GM18907 (cell line): ENCODE measurements at regions not wholly inside any gene's neighbourhood (a gene's known extent, or its start where the extent isn't known, plus 50 kb on each side); places are given as distances from the start of the nearest gene placed in this dataset.
"Not testable (repeated sequence)": the region's sequence is repeated elsewhere in the genome, so short reads cannot be mapped to it uniquely, and the experiment has no call there.

ENCODE experiments used
- ATAC-seq: cut with Tn5 transposase; IDR thresholded peaks from one replicate; pipeline ENCODE4 v1.9.1; 2021; ENCODE audit warnings: mild to moderate bottlenecking, moderate library complexity; ENCODE audit not compliant: unreplicated experiment

DNA sequence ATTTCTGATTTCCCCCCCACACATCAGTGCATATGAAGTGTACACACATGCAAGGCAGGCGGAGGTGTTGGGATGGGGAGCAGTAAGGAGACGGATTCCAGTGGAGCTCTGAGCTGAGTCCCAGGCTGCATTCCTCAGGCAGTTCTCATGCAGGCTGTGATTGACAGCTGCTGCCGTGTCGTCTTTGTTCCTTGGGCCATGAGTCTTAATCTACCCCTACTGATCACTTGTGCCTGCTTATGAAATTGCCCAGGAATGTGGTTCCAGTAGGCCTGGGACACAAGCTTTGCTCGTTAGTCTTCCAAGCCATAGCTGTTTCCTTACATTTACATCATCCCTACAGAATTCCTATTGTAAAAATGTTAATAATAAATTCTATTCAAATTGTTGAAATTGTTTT lies 1241.9 kb downstream of the UQCRFS1 start:
- ATAC-seq: no peak

DNA sequence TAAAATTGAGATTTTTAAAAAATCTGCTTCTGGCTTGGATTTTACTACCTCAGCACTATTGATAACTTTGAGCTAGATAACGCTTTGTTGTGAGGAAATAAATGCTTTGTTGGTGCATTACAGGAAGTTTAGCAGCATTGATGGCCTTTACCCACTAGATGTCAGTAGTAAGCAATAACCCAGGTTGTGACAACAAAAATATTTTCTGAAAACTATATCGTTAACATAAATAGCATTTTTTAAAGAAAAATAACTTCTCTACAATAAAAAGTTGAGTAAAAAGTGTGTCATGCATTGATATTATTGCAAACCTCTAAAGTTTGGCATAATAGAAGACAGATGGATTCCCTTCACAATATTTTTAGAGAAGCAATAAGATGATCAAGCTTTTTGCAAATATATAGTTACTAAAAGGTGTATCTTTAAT lies 1246.5 kb downstream of the UQCRFS1 start:
- ATAC-seq: no peak

DNA sequence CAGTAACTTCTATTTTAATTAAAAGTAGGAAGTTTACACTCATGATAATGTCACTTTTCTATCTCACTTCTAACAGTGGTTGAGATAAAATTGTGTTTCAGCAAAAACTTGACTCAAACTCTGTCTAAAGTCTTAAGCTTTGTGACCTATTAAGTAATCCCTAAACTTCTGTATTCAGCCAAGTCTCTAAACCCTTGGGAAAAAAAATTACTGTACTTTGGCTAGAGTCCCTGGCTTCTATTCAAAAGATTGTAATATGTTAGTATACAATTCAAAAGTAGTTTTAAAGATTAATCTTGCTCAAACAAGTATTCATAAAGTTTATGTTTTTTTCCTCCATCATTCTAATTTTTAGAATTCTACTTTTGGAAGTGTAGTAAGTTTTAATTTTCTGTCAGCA lies 1248.8 kb downstream of the UQCRFS1 start:
- no peak for ATAC-seq

DNA sequence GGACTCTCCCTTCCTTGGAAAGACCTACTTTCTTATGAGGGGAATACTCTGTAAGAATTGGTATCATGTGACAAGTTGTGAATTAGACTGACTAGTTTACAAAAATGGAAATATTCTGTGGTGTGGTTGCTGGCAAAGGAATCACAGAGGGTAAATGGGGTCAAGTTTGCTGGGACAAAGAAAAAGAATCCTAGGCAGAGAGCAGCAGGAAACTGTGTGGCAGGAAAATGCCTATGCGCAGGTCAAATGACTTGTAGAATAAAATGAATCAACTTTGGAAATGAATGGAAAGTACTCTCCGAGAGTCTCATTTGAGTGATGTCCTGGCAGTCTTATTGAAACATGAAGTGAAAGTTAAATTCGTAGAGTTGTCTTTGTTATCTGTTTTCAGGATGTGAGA lies 1250.7 kb downstream of the UQCRFS1 start:
- ATAC-seq: no peak

DNA sequence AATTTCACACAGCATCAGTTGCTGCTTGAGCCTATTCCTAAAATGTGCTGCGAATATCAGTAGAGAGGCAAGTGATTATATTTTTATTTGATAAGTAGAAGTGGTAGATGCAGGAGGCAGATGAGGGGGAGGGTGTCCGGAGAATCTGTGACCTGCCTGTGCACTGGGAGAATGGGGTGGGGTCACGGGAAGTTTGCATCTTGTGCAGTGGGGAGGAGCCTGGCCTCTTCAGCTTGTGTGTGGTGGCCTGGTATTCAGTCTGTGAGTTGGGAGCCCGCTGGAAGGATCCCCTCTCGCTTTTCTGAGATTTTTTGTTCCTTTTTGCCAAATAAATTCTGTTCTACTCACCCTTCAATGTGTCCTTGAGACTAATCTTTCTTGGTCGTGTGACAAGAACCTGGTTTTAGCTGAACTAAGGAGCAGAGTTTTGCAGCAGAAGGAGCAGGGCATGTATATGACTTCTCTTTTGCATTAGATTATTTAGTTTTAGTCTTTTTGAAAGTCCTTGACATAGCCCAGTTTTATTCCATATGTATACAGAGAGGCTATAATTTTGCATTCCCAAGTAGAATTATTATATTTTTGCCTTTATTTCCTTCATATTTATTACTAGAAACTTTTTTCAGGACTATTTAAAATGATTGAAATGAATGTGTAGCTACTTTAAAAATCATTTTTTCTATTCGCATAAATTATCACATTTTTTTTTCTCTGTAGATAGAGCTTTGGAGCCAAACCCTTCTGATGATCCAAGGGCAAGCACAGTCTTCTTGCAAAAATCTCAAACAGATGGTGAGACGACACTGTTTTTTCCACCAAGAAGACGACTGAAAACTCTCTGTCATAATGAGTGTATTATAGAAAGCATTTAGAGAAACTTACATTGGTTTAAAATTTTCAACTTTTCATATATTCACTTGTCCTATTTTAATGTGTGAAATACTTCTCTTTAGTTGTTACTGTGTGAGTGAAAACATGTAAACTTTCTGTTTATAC lies 1257.2 kb downstream of the UQCRFS1 start:
- no peak for ATAC-seq

DNA sequence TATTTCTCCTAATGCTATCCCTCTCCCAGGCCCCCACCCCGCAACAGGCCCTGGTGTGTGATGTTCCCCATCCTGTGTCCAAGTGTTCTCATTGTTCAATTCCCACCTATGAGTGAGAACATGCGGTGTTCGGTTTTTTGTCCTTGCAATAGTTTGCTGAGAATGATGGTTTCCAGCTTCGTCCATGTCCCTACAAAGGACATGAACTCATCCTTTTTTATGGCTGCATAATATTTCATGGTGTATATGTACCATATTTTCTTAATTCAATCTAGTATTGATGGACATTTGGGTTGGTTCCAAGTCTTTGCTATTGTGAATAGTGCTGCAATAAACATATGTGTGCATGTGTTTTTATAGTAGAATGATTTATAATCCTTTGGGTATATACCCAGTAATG lies 1270.3 kb downstream of the UQCRFS1 start:
- not testable (repeated sequence) for ATAC-seq

DNA sequence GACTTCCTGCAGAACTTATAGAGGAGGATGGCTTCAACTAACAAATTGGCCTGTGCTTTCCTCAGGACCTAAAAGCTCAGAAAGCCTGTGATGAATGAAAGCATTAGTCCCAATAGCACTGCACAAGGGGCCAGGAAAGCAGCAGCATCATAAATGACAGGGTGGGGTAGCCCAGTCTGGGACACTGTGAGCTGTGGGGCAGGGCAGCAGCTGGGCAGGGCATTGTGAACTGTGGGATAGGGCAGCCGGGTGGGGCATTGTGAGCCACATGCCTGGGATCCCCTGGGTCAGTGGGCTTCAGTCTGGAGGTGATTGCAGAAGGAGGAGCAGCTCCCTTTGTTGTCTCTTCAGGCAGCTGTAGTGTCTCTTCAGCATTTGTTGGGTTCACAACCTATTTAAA lies 1276.8 kb downstream of the UQCRFS1 start:
- ATAC-seq: no peak

DNA sequence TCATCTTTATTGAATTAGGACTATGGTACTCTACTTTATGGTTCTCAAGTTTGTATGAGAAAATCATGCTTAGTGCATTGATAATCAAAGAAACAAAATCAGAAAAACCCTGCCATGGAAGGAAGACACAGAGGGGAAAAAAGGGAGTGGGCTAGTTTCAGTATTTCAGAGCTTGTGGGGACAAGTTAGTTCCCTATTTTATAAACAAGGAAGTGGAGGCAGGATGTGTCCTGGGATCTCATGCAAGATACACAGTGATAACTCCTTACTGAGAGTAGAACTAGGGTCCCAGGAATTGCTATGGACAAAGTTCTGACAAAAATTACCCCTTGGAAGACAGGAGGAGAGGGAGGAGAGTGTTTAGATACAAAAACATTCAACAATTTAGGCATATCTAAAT lies 1277.3 kb downstream of the UQCRFS1 start:
- no peak for ATAC-seq

DNA sequence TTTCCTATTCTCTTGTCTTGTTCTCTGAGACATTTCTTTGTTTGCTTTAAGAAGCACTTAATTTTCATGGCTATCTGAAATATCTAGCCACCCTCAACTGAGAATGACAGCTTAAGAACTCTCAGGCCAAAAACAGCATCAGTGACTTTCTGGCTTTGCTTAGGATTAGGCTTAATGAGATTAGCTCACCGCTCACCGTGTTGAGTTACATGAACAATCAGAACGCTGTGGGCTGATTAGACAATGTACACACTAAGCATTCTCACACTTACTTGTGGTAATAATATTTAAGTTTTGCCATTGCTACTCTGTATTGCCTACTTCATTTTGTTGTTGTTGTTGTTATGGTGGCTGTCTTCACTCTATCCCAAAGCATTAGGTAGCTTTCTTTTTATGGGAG lies 1283.6 kb downstream of the UQCRFS1 start:
- ATAC-seq: no peak

DNA sequence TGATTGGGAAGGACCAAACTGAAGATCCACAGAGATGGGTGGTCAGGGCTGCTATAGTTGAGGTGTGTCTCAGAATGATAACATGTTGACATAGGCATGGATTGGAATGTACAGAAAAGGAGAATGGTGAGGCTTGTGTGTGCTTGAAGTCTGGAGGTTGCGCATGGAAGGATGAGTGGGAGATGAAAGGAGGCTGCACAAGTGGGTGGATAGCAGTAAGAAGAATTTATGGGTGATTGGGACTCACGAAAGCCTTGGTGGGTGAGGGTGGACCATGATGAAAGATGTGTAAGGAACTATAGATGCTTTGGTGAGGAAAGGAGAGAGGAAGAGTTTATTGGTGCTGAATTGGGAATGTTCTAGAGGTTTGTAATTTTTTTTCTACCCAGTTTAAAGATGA lies 1287.7 kb downstream of the UQCRFS1 start:
- ATAC-seq: no peak

DNA sequence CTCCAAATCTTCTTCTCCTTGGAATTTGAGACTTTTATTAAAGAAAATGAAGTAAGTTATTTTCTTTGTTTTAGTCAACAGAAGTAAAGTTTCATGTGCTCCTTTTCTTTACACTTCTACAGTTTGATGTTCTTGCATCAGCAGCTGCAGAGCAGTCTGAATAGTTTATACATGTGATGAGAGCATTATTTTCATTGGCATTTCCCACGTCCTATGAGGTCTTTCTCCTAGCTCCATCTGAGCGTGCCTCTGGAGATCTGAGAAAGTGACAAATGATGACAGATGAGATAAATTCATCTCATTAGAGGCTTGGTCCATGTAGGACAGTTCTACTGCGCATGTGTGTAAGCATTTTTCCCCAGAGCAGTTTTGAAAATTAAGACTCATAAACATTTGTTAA lies 1290.0 kb downstream of the UQCRFS1 start:
- no peak for ATAC-seq

DNA sequence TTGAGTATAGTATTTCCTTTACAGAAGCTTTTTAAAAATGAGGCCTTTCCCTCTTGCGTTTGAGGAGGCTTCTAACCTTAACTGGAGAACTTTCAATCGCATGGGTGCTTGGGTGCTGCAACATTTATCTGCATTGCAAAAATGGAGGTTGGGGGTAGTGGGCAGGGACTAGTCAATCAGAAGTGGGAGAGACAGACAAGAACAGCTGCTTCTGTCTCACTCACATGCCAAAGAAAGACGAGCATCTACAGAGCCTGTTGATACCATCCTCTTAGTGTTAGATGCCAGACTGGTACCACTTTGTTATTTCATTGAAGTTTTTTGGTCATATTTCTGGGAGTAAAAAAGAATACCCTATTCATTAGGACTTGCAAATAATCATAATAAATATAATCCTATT lies 1292.2 kb downstream of the UQCRFS1 start:
- no peak for ATAC-seq

DNA sequence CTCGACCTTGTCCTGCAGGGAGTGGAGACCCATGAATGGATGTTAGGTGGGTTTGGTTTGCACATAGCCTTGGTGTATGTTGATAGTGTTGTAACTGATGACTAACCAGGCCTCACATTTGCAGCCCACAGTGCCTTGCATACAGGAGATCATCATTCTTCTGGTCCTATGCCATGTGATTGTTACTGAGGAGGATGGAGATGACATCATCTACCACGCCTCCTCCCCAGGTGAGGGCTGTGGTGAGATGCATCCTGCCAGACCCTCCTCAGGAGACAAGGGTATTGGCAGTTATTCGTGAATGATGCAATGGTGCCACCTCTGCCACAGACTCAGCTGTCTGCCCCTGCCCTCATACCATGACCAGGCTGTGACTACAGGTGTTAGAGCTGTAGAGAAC lies 1294.1 kb downstream of the UQCRFS1 start:
- no peak for ATAC-seq

DNA sequence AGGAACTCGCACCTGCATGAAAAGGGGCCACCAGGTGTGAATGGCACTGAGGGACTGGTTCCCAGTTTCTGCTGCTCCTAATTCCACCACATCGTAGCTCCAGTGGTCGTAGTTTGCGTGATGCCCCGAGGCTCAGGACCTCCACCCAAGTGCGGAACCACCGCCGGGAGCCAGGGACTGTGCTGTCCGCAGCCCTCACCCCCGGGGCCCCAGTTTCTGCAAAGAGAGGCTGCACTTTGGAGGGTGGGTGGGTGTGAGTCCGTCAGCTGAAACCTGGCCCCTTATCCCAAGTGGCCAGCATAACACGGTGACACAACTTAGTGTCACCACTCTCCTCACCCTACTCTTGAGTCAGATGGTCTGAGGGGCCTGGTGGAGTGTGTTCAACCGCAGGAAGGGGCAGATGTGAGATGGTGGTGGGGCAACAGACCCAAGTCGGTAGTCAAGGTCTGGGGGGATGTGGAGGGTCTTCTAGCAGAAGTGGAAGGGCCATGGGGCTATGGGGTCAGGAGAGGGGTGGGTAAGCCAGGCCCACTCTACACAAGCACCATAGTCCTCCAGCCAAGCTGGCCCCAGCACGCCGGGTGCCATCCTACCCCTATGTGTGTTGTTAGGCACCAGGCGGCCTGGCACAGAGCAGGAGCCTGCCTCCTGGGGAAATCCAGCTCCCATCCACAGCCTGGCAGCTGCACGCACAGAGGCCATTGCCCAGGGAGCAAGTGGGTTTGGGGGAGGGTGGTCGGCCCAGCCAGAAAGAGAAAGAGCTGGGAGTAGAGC lies 1301.6 kb downstream of the UQCRFS1 start:
- ATAC-seq: no peak

DNA sequence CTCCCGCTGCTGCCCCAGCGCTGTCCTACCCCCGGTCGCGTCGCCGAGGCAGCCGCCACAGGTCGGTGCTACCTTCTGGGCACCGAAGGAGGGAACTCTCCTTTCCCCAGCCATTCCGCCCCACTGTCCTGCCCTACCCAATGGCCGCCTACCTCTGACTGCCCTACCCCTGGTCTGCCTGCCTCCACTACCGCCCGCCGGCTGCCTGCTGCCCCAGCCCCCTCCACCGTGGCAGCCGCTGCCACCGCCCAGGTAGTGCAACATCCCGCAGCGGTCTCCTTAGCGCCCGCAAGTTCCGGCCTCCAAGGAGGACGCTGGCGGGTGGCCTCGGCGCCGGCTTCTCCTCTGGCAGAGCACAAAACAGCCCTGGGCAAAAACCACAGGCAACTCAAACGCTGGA lies 1303.1 kb downstream of the UQCRFS1 start:
- ATAC-seq: no peak

DNA sequence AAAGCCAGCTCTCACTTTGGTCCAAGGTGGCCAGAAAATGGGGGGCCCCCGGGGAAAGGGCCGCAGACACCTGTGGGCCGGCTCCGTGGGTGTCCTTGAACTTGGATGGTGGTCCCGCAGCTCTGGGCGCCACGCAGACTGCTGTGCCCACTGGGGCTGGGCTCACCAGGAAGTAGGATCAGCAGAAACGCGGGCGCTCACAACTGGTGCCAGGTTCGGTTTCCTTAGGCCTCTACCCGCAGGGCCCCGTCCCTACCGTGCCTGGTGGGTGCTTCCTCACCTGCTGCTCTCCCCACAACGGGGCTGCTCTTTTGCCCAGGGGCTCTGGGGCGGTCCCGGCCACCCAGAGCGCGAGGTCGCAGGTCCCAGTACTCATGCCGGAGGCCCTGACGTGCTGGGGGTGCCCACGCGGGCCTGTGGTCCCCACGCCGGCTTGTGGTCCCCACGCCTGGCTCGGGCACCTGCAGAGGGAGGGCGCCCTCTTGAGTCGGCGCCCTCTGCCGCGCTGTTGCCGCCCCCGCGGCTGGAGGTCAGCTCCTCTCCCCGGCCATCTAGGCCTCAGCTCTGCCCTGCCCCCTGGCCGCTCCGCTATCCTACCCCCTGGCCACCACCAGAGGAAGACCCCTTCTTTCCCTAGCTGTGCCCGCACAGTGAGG lies 1303.6 kb downstream of the UQCRFS1 start:
- ATAC-seq: no peak

DNA sequence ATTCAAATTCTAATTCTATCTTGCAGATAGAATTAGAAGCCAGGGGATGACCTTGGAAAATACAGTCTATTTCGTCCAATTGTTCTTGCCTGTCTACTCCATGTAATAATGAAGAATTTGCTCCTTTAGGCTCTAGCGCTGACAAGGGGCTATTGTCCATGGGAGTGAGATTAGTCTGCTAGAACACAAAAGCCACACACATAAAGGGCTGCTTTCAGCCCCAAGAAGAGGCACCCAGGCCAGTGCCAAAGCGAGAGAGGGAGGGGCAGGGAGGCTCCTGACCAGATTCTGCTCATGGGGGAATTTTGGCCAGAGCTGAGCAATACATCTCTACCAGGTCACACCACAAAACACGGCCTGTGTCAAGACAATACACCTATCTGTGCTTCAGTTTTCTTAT lies 1306.9 kb downstream of the UQCRFS1 start:
- no peak for ATAC-seq

DNA sequence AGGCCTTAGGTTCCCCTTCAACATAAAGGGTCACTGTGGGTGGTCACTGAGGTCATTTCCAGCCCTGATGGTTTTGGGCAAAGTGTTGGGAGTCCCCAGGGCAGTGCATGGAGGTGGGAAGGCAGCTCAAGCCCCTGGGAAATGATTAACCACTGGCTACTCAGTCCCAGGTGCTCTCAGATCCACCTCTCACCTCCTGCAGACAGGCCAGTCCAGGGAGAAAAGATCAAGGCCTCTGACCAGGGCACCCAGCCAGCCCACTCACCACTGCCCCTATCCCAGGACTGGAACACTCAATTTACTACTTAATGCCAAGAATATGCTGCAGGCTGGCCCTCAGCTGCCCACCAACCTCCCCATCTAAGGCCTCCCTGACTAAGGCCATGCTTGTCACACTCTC lies 1307.9 kb downstream of the UQCRFS1 start:
- ATAC-seq: no peak

DNA sequence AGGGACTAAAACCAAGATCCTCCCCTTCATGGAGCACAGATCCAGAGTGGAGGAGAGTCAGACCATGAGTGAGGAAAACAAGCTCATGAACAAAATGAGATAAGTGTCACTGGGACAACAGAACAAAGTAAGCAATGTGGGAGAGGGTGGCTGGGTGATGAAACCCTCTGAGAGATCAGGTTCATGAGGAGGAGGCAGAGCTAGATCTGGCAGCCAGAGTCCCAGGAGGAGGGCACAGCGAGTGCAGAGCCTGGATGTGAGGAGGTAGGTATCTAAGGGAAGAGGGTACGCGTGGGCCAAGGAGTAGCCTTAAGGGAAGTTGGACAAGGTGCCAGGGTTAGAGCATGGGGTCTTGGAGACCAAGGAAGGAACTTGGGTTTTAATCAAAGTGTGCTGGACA lies 1311.9 kb downstream of the UQCRFS1 start:
- no peak for ATAC-seq

DNA sequence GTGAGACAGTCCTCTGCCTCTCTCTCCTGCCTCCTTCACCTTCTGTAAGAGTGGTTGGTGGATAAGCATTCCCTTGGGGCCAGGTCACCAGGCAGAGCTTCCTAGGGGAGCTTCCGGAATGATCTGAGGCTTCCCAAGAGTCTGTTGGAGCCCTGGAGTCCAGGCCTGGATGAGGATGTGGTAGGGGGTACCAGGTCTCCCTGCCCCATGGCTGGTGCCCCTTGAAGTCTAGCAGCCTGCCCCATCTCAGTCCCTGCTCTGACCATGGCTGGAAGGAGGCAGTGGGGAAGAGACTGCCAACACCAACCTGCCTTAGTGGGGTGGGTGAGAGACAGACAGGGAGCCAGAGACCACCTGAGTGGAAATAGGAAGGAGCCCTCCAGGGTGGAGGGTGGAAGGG lies 1316.9 kb downstream of the UQCRFS1 start:
- ATAC-seq: no peak

DNA sequence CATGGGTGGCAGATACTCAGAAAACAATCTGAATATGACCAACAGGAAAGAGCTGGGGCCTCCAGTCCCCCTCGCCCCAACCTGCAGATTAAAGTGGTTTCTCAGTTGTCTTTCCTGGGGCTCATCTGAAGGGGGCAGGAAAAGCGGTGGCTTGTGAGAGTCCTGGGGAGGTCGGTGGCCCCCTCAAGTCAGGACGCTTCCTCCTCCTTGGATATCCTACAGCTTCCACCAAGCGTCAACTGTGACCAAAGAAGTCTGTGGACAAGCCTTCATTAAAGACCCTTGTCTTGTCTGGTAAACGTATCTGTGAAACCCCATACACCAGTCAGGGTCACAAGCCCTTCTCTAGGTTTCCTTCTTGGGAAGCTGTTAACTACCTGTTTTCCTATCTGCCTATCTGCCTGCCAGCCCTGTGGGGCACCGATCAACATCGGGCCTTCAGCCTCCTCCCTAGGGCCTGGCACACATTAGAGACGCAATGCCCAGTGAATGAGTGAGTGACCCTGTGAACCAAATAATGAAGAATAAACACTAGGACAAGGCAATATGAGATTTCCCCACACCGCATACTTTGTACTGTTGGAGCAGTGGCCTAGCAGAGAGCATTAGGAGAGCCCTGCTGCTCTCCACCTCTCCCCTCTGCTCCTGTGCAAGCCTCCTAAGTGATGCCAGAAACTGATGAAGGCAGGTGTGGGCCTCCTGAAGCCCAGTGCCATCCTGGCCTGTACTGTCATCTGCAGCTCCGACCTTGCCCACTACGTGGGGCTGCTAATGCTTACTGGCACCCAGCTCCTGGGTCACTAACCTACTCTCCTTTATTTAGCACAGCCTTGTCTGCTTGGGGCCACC lies 1317.8 kb downstream of the UQCRFS1 start:
- ATAC-seq: no peak
